Esophagus squamous epithelium (tissue), 4 donors: ENCODE measurements at regions not wholly inside any gene's neighbourhood (a gene's known extent, or its start where the extent isn't known, plus 50 kb on each side); places are given as distances from the start of the nearest gene placed in this dataset.

Source experiments
- CTCF ChIP-seq, 6 experiments: fragments of 450-650 bp in 4 of 6; fragments of 200-600 bp in 2 of 6; sonication (generic) in 2 of 6; IDR thresholded peaks; one replicate each; pipeline ENCODE4 v1.5.1; 2016 to 2019; ENCODE audit warnings: antibody characterized with exemption in 6 of 6, mild to moderate bottlenecking in 4 of 6, moderate library complexity in 4 of 6
- POLR2A ChIP-seq, 4 donors: fragments of 450-650 bp; IDR thresholded peaks; one replicate each; pipeline ENCODE4 v1.6.1; 2017; ENCODE audit warnings: antibody characterized with exemption in 4 of 4, mild to moderate bottlenecking in 4 of 4, moderate library complexity in 3 of 4

- TF ChIP-seq POLR2A (IDR thresholded peaks at IDR 0.05) (no peak), CTCF (IDR thresholded peaks at IDR 0.05) (no peak)
Observed at GRCh38 chr4:26076896-26077295, 162.9 kb downstream of the SMIM20 start.
